HG02884 (cell line): ENCODE measurements at regions not wholly inside any gene's neighbourhood (a gene's known extent, or its start where the extent isn't known, plus 50 kb on each side); places are given as distances from the start of the nearest gene placed in this dataset.
A peak's percentile ranks its signal among the peaks of the same experiment; 100 is the strongest.
"Not testable (repeated sequence)": the region's sequence is repeated elsewhere in the genome, so short reads cannot be mapped to it uniquely, and the experiment has no call there.

ENCODE experiments used
- ATAC-seq: cut with Tn5 transposase; IDR thresholded peaks from one replicate; pipeline ENCODE4 v1.9.1; 2021; ENCODE audit warnings: mild to moderate bottlenecking, moderate library complexity; ENCODE audit not compliant: unreplicated experiment

DNA sequence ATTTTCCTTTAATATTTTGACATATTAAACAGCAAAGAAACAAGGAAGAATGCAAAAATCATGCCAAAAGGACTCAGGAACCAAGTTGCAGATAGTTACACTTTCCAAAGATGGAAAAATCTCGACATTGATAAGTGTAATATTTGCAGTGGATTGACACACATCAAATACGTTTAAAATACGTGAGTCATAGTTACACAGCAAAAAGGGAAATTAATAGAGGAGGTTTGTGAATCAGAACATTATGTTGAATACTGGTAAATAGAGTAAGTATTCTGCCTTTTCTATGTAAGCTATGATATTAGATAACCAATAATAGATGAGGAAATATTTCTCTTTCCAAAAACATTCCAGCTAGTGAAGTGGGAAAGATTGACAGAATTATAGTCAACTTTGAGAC, 1761.3 kb upstream of the IGFBP7 start:
- ATAC-seq: no peak

DNA sequence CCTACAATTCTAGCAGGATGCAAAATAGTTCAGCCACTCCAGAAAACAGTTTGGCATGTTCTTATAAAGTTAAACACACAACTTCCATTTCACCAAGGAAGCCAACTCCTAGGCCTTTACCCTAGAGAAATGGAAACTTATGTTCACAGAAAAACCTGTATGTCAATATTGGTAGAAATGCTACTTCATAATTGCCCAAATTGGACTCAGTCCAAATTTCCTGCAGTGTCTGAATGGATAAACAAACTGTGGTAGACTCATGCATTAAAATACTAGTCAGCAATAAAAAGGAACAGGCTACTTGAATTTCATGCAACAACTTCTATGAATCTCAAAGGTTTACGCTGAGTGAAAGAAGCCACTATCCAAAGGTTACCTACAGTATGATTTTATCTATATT, 1738.8 kb upstream of the IGFBP7 start:
- no peak for ATAC-seq

DNA sequence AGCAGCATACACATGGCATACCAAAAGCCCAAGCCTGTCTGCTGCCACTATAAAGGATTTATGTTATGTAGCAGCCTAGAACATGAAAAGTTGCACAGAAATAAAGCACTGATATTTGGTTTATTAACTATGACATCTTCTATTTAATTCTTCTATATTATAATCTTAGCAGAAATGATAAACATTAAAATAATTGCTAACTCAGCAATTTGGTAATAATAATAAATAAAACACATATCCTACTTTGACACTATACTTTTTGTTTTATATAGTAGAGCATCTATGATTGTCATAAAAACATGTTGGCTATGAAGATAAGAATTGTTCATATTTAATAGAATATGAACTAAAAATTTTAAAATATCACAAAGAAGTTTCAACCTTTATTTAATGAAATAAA, 1733.3 kb upstream of the IGFBP7 start:
- ATAC-seq: no peak

DNA sequence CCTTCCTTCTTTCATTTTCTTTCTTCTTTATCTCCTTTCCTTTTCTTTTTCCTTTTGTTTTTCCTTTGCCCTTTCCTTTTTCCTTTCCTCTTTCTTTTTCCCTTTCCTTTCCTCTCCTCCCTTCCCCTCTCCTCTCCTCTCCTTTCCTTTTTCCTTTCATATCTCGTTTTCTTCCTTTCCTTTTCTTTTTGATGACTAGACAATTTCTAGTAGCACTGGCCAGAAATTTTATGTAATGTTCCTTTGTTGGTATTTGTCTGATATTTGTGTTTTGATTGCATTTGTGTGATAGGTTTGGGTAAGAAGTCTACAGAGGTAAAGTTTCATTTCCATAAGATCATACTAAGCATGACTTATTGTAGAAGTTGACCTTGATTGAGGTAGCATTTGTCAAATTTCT, 1722.9 kb upstream of the IGFBP7 start:
- no peak for ATAC-seq

DNA sequence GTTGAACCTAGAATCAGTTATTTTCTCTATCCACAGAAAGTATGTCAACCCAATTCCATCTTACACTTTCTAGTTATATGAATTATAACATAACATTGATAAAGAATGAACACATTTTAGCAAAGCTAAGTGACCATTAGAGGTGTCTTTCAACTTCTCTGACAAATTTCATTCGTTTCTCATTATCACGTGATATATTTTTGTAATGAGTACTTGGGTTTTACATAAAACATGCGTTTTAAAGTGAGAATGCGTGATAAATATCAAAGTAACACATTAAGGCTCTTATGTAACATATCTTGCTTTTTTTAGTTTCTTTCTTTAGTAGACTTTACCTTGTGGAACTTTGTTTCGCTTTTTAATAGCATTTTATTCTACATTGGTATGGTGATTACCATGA, 1715.1 kb upstream of the IGFBP7 start:
- no peak for ATAC-seq

DNA sequence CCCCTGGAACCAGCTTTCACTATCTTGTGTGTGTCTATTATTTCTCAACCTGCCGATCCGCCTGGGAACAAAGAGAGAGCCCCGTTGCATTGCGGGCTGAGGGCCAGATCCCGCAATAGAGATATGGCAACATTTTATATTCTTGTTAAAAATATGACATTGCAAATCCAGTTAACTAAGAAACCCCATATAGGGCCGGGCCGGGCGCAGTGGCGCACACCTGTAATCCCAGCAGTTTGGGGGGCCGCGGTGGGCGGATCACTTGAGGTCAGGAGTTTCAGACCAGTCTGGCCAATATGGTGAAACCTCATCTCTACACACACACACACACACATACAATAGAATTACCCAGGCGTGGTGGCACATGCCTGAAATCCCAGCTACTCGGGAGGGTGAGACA, 1708.4 kb upstream of the IGFBP7 start:
- not testable (repeated sequence) for ATAC-seq

DNA sequence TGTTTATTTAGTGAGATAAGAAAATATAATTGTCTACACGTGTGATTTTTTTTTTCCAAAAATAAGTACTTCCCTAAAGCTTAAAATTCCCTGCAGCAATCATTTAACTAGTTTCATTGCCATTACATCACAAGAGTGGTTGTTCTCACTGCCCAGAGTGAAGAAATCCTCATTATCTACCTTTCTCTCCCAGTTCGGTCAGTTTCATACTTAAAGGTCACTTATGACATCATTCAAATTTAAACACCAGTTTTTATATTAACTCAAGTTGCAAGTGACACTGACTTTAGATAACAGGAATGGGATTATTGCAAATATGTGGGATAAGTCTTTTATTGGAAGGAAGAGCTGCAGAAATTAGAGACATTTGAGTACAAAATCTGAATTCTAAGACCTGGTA, 1699.8 kb upstream of the IGFBP7 start:
- ATAC-seq: no peak

DNA sequence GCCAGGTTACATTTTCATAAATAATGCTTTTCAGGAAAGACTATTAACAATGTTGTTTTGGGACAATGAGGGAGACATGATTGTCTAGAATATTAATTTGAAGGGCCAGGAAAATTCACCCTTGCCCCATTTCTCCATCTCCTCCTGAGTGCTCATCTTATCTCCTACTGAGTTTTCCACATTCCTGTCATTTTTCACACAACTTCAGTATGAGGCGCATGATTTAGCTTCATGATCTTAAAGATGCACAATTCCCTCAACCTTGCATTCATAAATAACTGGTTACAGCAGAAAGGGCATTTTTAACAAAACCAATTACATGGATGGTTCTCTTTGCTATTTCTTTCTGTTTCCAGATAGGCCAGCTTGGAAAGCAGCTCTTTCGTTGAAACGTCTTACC, 1699.2 kb upstream of the IGFBP7 start:
- no peak for ATAC-seq

DNA sequence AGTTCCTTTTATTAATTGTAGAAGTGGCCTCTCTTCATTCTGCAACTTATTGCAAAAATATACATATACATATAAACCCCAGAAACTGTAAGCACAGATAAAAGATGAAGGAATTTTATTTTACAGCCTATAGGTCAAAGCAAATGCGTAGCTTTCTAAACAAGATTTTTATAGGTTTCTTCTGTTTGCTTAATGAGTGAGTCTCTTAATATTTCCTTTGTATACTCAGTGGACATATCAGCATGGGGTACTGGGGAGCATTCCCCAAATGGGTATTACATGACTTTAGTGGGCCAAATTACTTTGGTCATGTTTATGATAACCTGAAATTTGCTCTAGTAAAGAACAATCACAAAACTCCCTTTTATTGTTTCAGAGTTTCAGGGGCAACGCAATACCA, 1698.6 kb upstream of the IGFBP7 start:
- ATAC-seq: no peak

DNA sequence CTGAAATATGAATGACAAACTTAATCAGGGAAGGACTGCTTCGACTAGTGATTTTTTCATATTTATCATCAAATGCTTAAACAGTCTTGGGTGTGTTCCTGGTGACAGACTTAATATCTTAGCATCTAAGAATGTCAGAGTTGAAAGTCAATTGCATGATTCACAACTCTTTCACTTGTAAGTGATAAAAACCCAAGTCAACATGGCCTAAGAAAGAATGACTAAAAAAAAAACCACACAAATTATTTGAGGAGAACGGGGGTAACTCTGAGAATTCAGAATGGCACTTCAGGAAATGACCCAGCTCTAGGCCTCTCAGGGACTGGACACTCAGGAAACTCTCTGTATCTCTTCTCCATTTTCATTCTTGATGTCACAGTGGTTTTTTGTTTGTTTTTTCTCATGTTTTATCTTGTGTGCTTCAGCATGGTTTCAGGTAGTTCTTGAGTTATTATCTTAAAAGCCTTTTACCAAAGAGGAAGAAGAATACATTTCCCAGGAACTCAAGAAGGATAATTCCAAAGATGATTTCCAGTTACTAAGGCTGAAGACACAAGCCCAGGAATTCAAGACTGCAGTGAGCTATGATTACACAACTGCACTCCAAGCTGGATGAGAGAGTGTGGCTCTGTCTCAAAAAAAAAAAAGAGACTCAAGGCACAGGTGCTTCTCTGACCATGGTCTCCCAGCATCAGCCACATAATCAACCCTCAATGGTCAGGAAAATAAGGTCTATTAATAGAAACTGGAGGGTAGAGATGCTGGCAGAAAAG, 1697.8 kb upstream of the IGFBP7 start:
- no peak for ATAC-seq

DNA sequence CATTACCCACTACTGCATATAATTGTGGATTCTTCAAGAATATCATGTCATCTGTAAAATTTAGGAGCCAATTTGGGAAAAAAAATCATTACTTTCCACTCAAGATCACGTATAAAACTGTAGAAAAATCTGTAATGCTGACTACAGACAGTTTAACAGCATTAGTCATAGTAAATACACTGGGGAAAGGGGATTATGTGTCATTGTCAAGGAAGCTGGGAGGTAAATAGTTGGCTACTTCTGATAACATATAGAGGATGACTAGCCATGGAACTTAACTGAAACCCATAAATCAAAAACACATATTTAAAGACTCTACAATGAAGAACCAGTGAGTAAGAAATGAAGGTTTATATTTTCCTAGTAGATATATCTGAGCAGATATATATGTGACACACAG, 1666.4 kb upstream of the IGFBP7 start:
- ATAC-seq: no peak

DNA sequence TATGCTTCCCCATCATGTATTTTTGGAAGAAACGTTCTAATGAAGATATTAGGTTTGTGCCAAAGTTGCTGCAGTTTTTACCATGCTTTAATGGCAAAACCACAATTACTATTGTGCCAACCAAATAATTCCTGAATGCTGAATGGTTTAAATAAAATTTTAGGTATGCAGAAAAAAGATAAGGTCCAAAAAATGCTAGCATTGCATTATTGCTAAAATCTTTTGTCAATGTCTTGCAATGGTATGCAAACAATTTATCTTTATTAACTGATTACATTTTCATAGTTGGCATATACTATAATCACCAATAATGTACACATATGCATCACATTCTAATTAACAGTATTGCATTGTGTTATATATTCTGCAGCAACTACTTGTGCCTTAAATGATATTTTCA, 1657.4 kb upstream of the IGFBP7 start:
- no peak for ATAC-seq

DNA sequence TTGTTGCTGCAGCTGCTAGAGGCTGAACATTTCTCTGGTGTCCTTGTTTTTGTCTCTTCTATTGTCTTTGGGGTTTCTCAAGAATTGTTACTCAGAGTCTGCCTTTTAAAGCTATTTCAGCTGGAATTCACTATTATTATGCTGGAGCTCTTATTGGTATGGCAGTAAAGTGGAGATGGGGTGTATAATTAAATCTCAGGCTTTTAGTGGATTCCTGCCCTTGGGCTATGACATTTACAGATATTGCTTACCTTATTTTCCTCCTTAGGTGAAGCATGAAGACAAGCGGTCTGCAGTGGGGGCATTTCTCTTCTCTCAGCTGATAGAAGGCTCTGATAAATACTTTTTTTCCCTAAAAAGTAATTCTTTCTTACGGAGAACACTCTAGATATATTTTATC, 1656.6 kb upstream of the IGFBP7 start:
- ATAC-seq: no peak

DNA sequence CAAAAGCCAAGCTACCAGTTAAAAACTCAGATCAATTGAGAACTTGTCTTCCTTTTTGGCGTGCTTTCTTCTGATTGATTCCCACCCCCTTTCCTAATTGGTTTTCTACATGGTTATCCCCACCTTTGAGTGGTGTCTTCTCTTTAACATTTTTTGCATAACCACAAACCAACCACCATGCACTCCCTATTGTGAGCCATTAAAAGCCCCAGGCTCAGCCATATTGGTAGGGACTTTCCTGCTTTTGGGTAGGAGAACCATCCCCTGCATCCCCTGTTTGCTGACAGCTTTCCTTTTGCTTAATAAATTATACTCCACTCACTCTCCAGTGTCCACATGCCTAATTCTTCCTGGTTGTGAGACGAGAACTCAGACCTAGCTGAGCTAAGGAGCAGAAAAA, 1651.4 kb upstream of the IGFBP7 start:
- no peak for ATAC-seq

DNA sequence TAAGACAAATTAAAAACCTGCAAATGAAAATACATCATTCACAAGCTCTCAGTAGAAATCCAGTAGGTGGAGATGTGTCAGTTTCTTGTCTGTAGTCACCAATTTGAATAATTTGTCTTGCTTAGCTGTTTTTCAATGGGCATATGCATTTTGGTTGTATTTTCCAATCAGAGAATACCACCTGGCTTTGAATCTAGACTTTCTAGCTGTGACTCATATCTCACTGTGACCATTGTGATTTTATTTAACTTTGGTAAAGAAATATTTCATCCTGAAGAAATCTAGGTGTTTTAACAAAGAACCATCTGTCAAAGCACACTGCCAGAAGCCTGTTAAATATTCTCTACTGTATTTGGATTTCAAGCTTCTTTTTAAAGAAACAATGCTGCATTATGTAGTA, 1650.6 kb upstream of the IGFBP7 start:
- ATAC-seq: no peak

DNA sequence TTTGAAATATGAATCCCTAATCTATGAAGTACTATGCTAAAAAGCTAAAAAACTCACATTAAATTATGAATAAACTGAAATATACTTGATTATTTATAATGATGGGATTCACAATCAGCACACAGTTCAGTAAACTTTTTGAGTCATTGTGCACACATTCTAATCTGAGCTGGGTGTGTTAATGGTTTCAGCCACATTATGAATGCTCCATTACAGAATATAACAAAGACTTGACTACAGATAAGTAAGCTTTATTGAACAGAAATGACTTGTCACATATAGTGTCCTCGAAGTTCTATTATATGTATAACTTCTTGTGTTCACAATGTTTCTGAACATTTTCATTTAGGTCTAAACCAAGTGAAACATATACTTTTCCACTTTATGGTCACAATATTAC, 1649.9 kb upstream of the IGFBP7 start:
- no peak for ATAC-seq

DNA sequence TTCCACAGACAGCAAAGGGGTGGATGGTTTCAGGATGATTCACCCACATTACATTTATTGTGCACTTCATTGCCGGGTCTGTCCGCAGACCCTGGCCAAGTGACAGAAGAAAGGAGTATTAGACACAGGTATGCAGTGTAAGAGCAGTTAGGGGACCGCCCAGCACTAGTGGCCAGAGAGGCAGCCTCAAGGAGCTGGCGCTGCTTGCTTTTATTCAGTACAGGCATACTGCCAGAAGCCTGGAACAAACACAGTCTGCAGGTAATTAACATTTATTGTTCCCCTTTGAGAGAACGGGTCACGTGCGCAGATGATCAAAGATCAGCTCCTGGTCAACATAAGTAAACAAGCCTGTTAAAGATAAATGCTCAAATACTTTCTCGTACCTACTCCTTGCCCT, 1639.0 kb upstream of the IGFBP7 start:
- no peak for ATAC-seq

DNA sequence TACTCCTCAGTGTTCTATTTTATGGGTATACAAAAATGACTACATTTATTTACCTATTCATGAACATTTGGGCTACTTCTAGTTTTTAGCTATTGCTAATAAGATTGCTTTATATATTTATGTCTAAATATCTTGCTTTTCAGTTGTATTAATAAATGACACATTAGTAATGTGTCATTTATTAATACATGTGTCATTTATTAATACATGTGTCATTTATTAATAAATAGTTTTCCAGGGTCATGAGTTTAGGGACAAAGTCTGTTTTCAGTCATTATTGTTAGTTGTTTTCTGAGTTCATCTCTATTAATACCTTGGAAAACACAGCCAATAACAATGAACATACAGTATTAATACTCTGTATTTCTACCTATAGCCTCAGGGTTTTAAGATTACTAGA, 1630.7 kb upstream of the IGFBP7 start:
- ATAC-seq: no peak

DNA sequence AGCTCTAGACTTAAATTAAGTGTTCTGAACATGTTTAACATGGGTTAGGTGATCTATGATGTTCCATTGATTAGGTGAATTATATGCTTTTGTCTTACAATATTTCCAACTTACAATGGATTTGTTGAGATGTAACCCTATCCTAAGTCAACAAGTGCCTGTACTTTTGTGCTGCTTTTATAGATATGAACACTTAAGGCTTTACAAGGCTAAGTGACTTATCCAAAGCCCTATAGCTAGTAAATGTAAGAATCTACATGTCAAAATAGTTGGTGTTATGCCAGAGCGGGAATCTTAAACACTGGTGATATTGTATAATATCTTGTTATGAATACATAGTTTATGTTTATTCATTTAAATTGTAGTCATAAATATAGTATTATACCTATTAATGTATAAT, 1629.1 kb upstream of the IGFBP7 start:
- no peak for ATAC-seq

DNA sequence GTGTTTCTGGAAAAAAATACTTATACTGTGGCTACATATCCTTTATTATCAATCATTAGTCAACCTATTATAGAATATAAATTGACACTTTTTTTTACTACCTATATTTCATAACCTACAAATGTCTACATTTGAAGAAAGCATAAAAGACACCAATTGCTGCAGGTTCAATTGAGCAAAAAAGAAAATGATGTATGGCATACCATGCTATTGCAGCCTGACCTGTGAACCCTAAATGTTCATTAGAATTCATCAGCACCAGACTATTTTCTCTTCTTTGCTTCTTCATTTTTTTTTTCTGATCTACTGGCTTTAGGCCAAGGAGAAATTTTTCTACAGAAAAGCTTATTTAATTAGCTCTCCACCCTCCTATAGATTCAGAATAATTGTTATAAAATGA, 1628.2 kb upstream of the IGFBP7 start:
- no peak for ATAC-seq

DNA sequence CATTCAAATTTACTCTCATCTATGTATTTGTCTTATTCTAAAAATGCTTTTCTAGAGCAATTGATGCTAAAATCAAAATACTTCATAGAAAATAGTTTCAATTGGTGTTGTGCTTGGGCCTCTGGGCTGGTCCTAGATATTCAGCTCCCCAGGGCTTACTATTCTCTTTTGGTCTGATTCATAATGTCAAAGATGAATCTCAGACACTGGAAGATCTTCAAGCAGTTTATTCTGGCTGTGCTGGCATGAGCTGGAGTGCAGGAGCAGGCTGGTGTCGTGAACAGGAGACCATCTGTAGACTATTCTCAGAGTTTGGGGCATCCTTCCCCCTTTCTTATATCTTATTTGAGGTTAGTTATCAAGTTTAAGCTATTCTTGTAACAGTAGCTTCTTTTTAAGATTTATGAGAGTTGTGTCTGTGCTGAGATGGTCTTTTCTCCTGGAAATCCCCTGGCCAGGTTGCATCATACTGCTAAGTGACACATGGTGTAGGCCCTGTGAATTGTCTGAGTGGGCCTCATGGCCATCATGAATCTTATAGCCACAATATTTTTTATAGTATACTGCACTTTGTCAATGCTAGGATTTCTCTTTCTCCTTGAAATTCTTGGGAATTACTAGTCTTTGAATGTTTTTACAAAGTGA, 1624.0 kb upstream of the IGFBP7 start:
- ATAC-seq: peak; percentile 72

DNA sequence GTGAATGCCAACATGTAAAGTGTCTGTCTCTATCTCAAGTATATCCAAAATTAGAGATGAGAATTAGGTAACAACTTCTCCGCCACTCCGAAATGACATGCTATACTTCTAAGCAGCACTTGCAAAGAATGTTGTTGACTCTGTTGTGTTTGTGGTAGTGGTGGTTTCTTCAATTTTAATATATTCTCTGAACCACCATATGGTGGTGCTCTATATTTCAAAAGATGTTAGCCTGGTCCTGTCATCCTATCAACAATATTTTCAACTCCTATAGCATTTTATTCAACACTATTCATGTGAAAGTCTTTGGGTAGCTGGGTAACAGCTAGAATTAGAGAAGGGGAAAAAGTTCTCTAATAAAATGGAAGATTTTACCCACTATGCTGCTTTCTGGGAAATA, 1622.8 kb upstream of the IGFBP7 start:
- ATAC-seq: no peak

DNA sequence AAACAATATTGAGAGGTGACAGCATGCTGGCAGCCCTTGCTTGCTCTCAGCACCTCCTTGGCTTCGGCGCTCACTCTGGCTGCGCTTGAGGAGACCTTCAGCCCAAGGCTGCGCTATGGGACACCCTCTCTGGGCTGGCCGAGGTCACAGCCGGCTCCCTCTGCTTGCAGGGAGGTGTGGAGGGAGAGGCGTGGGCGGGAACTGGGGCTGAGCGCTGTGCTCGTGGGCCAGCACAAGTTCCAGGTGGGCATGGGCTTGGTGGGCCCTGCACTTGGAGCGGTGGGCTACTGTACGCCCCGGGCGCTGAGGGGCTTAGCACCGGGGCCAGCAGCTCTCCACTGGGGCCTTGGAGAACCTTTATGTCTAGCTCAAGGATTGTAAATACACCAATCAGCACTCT, 1613.8 kb upstream of the IGFBP7 start:
- ATAC-seq: no peak
